ENCODE measurements at regions not wholly inside any gene's neighbourhood (a gene's known extent, or its start where the extent isn't known, plus 50 kb on each side); places are given as distances from the start of the nearest gene placed in this dataset.
"Not testable (repeated sequence)": the region's sequence is repeated elsewhere in the genome, so short reads cannot be mapped to it uniquely, and the experiment has no call there.

GRCh38 chr3:86481636-86482035, 509.3 kb downstream of the VGLL3 start:
- DNase-seq, result no peak

GRCh38 chr3:86481031-86481430, 509.9 kb downstream of the VGLL3 start:
- DNase-seq, result no peak

GRCh38 chr3:86464180-86464579, 526.8 kb downstream of the VGLL3 start:
- DNase-seq, result no peak

GRCh38 chr3:86451749-86452148, 539.2 kb downstream of the VGLL3 start:
- no peak for DNase-seq

- no peak for DNase-seq
Measured at GRCh38 chr3:86438544-86438943, 552.4 kb downstream of the VGLL3 start.

- no peak for DNase-seq
Measured at GRCh38 chr3:86427343-86427742, 563.6 kb downstream of the VGLL3 start.

GRCh38 chr3:86420990-86421739, 569.8 kb downstream of the VGLL3 start:
- no peak for DNase-seq

GRCh38 chr3:86418861-86419260, 572.1 kb downstream of the VGLL3 start:
- no peak for DNase-seq

- DNase-seq, result no peak
Measured at GRCh38 chr3:86416334-86416733, 574.6 kb downstream of the VGLL3 start.

GRCh38 chr3:86413645-86414044, 577.3 kb downstream of the VGLL3 start:
- DNase-seq, result no peak

GRCh38 chr3:86410587-86410986, 580.4 kb downstream of the VGLL3 start:
- DNase-seq, result no peak

GRCh38 chr3:86389759-86390158, 601.2 kb downstream of the VGLL3 start:
- not testable (repeated sequence) for DNase-seq

- no peak for DNase-seq
Measured at GRCh38 chr3:86388820-86389219, 602.1 kb downstream of the VGLL3 start.

GRCh38 chr3:86382556-86382955, 608.4 kb downstream of the VGLL3 start:
- DNase-seq, result no peak

GRCh38 chr3:86381247-86381646, 609.7 kb downstream of the VGLL3 start:
- DNase-seq, result no peak

GRCh38 chr3:86379280-86379679, 611.7 kb downstream of the VGLL3 start:
- DNase-seq, result no peak

GRCh38 chr3:86378829-86379228, 612.1 kb downstream of the VGLL3 start:
- no peak for DNase-seq

GRCh38 chr3:86335566-86335965, 655.4 kb downstream of the VGLL3 start:
- DNase-seq, result not testable (repeated sequence)

- no peak for DNase-seq
Measured at GRCh38 chr3:86333636-86334035, 657.3 kb downstream of the VGLL3 start.

GRCh38 chr3:86303935-86304334, 687.0 kb downstream of the VGLL3 start:
- DNase-seq, result no peak

GRCh38 chr3:86282106-86282787, 708.7 kb downstream of the VGLL3 start:
- DNase-seq, result no peak

- no peak for DNase-seq
Measured at GRCh38 chr3:86269364-86270155, 721.4 kb downstream of the VGLL3 start.

- DNase-seq, result no peak
Measured at GRCh38 chr3:86257955-86258641, 732.9 kb downstream of the VGLL3 start.
